ENCODE measurements at regions not wholly inside any gene's neighbourhood (a gene's known extent, or its start where the extent isn't known, plus 50 kb on each side); places are given as distances from the start of the nearest gene placed in this dataset.

DNA sequence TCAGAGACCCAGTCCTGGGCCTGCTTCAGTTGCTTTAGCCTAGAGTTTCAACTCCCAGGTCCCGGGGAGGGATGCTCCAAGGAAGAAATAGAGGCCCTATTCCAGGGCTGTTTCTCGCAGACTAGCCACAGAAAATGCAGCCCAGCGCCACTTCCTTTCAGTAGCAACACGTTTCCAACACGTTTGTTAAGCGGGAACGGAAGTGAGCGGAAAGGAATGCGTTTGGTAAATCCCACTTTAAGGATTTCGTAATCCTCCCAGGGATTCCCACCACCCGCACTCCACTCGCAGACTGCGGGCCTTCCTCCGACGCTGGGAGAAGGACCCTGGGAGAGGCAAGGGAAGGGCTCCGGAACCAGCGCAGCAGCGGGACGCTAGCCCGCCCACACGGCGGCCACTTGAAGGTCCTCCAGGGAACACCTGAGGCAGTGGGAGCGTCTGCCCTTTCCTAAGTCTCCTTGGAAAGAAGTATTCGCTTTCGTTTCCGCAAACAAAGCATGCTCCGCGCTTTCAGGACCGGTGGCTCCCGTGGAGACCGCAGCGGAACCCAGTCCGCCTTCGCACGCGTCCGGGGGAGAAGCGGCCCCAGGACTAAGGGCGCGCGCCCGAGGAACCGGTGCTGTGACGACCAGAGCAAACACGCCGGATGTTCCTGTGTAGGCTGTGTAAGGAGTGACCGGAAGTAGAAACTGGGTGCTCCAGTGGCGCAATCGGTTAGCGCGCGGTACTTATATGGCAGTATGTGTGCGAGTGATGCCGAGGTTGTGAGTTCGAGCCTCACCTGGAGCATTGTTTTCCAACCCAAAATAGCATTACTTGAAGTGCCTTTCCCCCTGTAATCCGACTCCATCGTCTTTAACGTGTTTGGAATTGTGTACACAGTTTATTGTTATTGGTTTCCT, 227.6 kb upstream of the PRSS16 start:
- WGBS, 2 donors = 3 to 4% methylated on average over 27 to 28 of the region's 58 CpGs
- intact Hi-C loops (cut with DNase I) = no loop called here
- no peaks in the 10 kb centered on the region for H3K36me3 ChIP-seq
- peak overlapping the region; percentile 55 to 90 (median 83) for H3K27ac ChIP-seq
- H3K27me3 ChIP-seq = no peaks in the 10 kb centered on the region
- peak overlapping the region; percentile 22 to 76 (median 57) for H3K4me3 ChIP-seq (replicated peaks in 1 of 3)
- DNase-seq = peak; percentile 83 to 87
- no peaks in the 10 kb centered on the region for H3K9me3 ChIP-seq
- H3K4me1 ChIP-seq = peaks cover 0 to 7% of the 10 kb centered on the region in 2 donors
- TF ChIP-seq, protein P1, sequence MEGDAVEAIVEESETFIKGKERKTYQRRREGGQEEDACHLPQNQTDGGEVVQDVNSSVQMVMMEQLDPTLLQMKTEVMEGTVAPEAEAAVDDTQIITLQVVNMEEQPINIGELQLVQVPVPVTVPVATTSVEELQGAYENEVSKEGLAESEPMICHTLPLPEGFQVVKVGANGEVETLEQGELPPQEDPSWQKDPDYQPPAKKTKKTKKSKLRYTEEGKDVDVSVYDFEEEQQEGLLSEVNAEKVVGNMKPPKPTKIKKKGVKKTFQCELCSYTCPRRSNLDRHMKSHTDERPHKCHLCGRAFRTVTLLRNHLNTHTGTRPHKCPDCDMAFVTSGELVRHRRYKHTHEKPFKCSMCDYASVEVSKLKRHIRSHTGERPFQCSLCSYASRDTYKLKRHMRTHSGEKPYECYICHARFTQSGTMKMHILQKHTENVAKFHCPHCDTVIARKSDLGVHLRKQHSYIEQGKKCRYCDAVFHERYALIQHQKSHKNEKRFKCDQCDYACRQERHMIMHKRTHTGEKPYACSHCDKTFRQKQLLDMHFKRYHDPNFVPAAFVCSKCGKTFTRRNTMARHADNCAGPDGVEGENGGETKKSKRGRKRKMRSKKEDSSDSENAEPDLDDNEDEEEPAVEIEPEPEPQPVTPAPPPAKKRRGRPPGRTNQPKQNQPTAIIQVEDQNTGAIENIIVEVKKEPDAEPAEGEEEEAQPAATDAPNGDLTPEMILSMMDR (IDR thresholded peaks at IDR 0.05) = no peak
- peak in 1 of 2 donors; percentile 75 for TF ChIP-seq POLR2A (IDR thresholded peaks at IDR 0.05)

DNA sequence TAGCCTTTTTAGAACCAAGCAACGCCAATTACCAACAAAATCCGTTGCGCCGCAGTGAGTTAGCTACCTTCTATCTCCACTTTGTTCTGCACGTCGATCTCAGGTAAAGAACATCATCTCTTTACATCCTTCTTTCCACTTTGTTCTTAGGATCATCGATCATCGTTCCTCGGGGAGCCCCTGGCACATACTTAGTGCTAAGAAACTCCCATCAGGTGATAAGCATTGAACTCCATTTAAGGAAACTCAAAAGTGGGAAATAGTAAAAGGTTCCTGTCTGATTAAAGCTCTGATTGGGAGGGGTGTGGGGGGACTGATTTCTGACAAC, 227.0 kb upstream of the PRSS16 start:
- WGBS, 2 donors = 67 to 78% methylated on average over 9 of the region's 9 CpGs
- H3K27ac ChIP-seq = peak overlapping the region in 2 of 3 donors; percentile 83 to 90
- TF ChIP-seq, protein P1 (IDR thresholded peaks at IDR 0.05) = no peak
- TF ChIP-seq POLR2A (IDR thresholded peaks at IDR 0.05) = no peak
- H3K4me3 ChIP-seq (replicated peaks in 1 of 3) = peak overlapping the region in 2 of 3 donors; percentile 22 to 57
- DNase-seq = no peak
- H3K27me3 ChIP-seq = no peaks in the 10 kb centered on the region
- peaks cover 0 to 7% of the 10 kb centered on the region in 2 donors for H3K4me1 ChIP-seq
- intact Hi-C loops (cut with DNase I) = no loop called here
- H3K9me3 ChIP-seq = no peaks in the 10 kb centered on the region
- H3K36me3 ChIP-seq = no peaks in the 10 kb centered on the region

DNA sequence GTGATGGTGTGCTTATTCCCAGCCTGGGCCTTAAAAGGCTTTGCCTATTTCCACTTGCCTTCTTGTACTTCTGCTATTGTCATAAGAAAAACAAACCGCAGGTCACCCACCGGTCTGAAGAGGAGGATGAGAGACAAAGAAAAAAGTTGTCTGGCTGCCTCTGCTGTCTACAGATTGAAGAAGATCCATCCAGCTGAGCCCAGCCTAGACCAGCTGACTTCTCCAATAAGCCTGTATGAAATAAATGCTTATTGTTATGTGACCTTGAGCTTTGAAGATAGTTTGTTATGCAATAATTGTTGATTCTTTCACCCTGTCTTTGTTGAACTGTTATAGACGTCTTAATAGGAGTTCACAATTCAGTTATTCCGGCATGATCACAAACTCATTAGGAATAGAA, 223.8 kb upstream of the PRSS16 start:
- Histone ChIP-seq H3K4me1 (peaks cover 0 to 7% of the 10 kb centered on the region in 2 donors), H3K36me3 (no peaks in the 10 kb centered on the region), H3K27ac (no peak overlapping the region), H3K27me3 (no peaks in the 10 kb centered on the region), H3K4me3 (replicated peaks in 1 of 3) (no peak overlapping the region), H3K9me3 (no peaks in the 10 kb centered on the region)
- WGBS, 2 donors = 79 to 82% methylated on average over 4 of the region's 4 CpGs
- intact Hi-C loops (cut with DNase I) = no loop called here
- TF ChIP-seq POLR2A (IDR thresholded peaks at IDR 0.05) = no peak
- TF ChIP-seq, protein P1 (IDR thresholded peaks at IDR 0.05) = no peak
- no peak for DNase-seq

DNA sequence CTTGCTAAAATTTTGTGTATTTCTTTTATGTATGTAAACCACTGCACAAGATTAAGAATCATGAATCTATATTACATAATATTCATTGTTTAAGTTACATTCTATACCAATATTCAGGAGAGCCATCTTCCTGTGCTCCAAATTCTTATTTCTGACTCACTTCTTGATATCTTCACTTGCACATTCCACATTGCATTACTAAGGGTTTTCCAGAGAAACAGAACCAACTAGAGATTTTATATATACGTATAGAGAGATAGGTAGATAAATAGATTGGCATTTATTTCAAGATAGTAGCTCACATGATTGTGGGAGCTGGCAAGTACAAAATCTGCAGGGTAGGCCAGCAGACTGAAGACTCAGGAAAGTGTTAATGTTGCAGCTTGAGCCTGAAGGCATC, 222.2 kb upstream of the PRSS16 start:
- Histone ChIP-seq H3K4me1 (peaks cover 0 to 2% of the 10 kb centered on the region in 2 donors), H3K4me3 (replicated peaks in 1 of 3) (no peak overlapping the region), H3K36me3 (no peaks in the 10 kb centered on the region), H3K9me3 (no peaks in the 10 kb centered on the region), H3K27ac (no peak overlapping the region), H3K27me3 (no peaks in the 10 kb centered on the region)
- TF ChIP-seq POLR2A (IDR thresholded peaks at IDR 0.05) = no peak
- TF ChIP-seq, protein P1 (IDR thresholded peaks at IDR 0.05) = no peak
- intact Hi-C loops (cut with DNase I) = no loop called here
- 88 to 94% methylated on average over 1 of the region's 1 CpG for WGBS, 2 donors
- no peak for DNase-seq

DNA sequence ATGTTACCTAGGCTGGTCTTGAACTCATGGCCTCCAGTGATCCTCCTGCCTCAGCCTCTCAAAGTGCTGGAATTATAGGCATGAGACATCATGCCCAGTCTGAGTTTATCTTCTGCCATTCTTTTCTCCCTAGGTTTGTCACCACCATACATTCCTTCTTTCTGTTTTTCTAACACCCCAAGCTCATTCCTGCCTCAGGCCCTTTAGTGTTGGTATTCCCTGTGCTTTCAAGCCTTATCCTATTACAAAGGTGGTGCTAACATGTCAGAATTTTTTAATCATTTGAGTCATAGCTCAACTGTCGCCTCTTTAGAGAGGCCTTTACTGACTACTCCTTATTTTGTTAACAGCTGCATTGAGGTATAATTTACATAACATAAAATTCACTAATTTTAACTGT, 221.1 kb upstream of the PRSS16 start:
- no peaks in the 10 kb centered on the region for H3K27me3 ChIP-seq
- H3K9me3 ChIP-seq = no peaks in the 10 kb centered on the region
- H3K36me3 ChIP-seq = no peaks in the 10 kb centered on the region
- no peak for TF ChIP-seq POLR2A (IDR thresholded peaks at IDR 0.05)
- no peak overlapping the region for H3K27ac ChIP-seq
- no peak for DNase-seq
- 93 to 94% methylated on average over 1 of the region's 1 CpG for WGBS, 2 donors
- no peaks in the 10 kb centered on the region for H3K4me1 ChIP-seq
- intact Hi-C loops (cut with DNase I) = no loop called here
- H3K4me3 ChIP-seq (replicated peaks in 1 of 3) = no peak overlapping the region

Data from thyroid gland (tissue), 4 donors.